Osteoblast (primary cell): ENCODE measurements at regions not wholly inside any gene's neighbourhood (a gene's known extent, or its start where the extent isn't known, plus 50 kb on each side); places are given as distances from the start of the nearest gene placed in this dataset.

ENCODE experiments used
- DNase-seq: peaks from one replicate; pipeline ENCODE4 v3.0.0; 2011; ENCODE audit warnings: low spot score, mixed read lengths; ENCODE audit not compliant: insufficient read length; ENCODE audit errors: missing footprints
- H2AFZ ChIP-seq: 2 replicates; pipeline ENCODE4 v1.6.0; 2011; ENCODE audit warnings: mild to moderate bottlenecking, low read length
- H3K27ac ChIP-seq: 2 replicates; pipeline ENCODE4 v1.5.1; 2011; ENCODE audit warnings: mild to moderate bottlenecking, low read depth, low read length, moderate library complexity
- H3K27me3 ChIP-seq: 2 replicates; pipeline ENCODE4 v1.6.0; 2012; ENCODE audit warnings: mild to moderate bottlenecking, control low read depth, inconsistent platforms, low read length, moderate library complexity; ENCODE audit not compliant: insufficient read depth
- H3K36me3 ChIP-seq: 2 replicates; pipeline ENCODE4 v1.5.1; 2011; ENCODE audit warnings: mild to moderate bottlenecking, low read length, control low read depth, moderate library complexity; ENCODE audit not compliant: insufficient read depth
- H3K4me1 ChIP-seq: 2 replicates; pipeline ENCODE4 v1.5.1; 2011; ENCODE audit warnings: mild to moderate bottlenecking, low read length, control low read depth, moderate library complexity; ENCODE audit not compliant: insufficient read depth
- H3K4me2 ChIP-seq: 2 replicates; pipeline ENCODE4 v1.6.0; 2011; ENCODE audit warnings: mild to moderate bottlenecking, low read length; ENCODE audit not compliant: insufficient read depth
- H3K4me3 ChIP-seq: fragments of 200-600 bp; sonication (generic); 3 replicates; pipeline ENCODE4 v1.5.1; 2012; ENCODE audit warnings: mild to moderate bottlenecking, low read length, inconsistent platforms; ENCODE audit not compliant: insufficient read depth
- H3K79me2 ChIP-seq: 2 replicates; pipeline ENCODE4 v1.6.0; 2012; ENCODE audit warnings: mild to moderate bottlenecking, low read length, control low read depth, inconsistent platforms; ENCODE audit not compliant: insufficient read depth
- H3K9me3 ChIP-seq: 2 replicates; pipeline ENCODE4 v1.5.1; 2011; ENCODE audit warnings: low read depth, low read length, control low read depth
- H4K20me1 ChIP-seq: 2 replicates; pipeline ENCODE4 v1.6.0; 2012; ENCODE audit warnings: mild to moderate bottlenecking, low read length, control low read depth; ENCODE audit not compliant: insufficient read depth
- CTCF ChIP-seq: IDR thresholded peaks from 2 replicates; pipeline ENCODE4 v1.5.1; 2011; ENCODE audit warnings: mild to moderate bottlenecking, low read depth, low read length, moderate library complexity; ENCODE audit errors: extremely low read depth

- Histone ChIP-seq H3K9me3 (no peaks in the 10 kb centered on the region), H3K27ac (no peak overlapping the region), H3K27me3 (no peaks in the 10 kb centered on the region), H3K4me3 (no peak overlapping the region), H2AFZ (no peak overlapping the region), H4K20me1 (no peaks in the 10 kb centered on the region), H3K36me3 (no peaks in the 10 kb centered on the region), H3K79me2 (no peaks in the 10 kb centered on the region), H3K4me2 (no peak overlapping the region), H3K4me1 (peaks cover 17% of the 10 kb centered on the region)
- peak; percentile 76 for DNase-seq
- TF ChIP-seq CTCF = no peak
Measured at GRCh38 chr14:51511265-51511664, 140.4 kb upstream of the FRMD6 start.

GRCh38 chr14:51512316-51512715 is 139.4 kb upstream of the FRMD6 start:
- no peaks in the 10 kb centered on the region for H3K79me2 ChIP-seq
- H3K4me3 ChIP-seq = no peak overlapping the region

GRCh38 chr14:51513281-51513680 is 138.4 kb upstream of the FRMD6 start:
- Histone ChIP-seq H3K4me3 (no peak overlapping the region), H3K27ac (no peak overlapping the region), H3K4me1 (peaks cover 6% of the 10 kb centered on the region), H3K4me2 (no peak overlapping the region), H3K79me2 (no peaks in the 10 kb centered on the region), H4K20me1 (no peaks in the 10 kb centered on the region), H3K9me3 (no peaks in the 10 kb centered on the region), H2AFZ (no peak overlapping the region), H3K27me3 (no peaks in the 10 kb centered on the region), H3K36me3 (no peaks in the 10 kb centered on the region)
- no peak for TF ChIP-seq CTCF
- DNase-seq = no peak

More at GRCh38 chr14:51512316-51512715, 139.4 kb upstream of the FRMD6 start:
- no peaks in the 10 kb centered on the region for H3K27me3 ChIP-seq
- H3K4me1 ChIP-seq = peaks cover 16% of the 10 kb centered on the region
- H2AFZ ChIP-seq = no peak overlapping the region
- H3K36me3 ChIP-seq = no peaks in the 10 kb centered on the region
- no peaks in the 10 kb centered on the region for H4K20me1 ChIP-seq
- no peak overlapping the region for H3K27ac ChIP-seq
- no peaks in the 10 kb centered on the region for H3K9me3 ChIP-seq
- no peak for TF ChIP-seq CTCF
- no peak overlapping the region for H3K4me2 ChIP-seq
- no peak for DNase-seq

- Histone ChIP-seq H3K27ac (no peak overlapping the region), H3K9me3 (no peaks in the 10 kb centered on the region), H3K79me2 (no peaks in the 10 kb centered on the region), H3K4me3 (no peak overlapping the region), H3K36me3 (no peaks in the 10 kb centered on the region), H3K27me3 (no peaks in the 10 kb centered on the region), H4K20me1 (no peaks in the 10 kb centered on the region), H2AFZ (no peak overlapping the region), H3K4me1 (no peaks in the 10 kb centered on the region), H3K4me2 (no peak overlapping the region)
- no peak for TF ChIP-seq CTCF
- no peak for DNase-seq
Measured at GRCh38 chr14:51513933-51514332, 137.8 kb upstream of the FRMD6 start.
